GM10266 (cell line): ENCODE measurements at regions not wholly inside any gene's neighbourhood (a gene's known extent, or its start where the extent isn't known, plus 50 kb on each side); places are given as distances from the start of the nearest gene placed in this dataset.
A peak's percentile ranks its signal among the peaks of the same experiment; 100 is the strongest.

Experiments
- DNase-seq: peaks from one replicate; pipeline ENCODE4 v3.0.0; 2012; ENCODE audit errors: extremely low spot score
- CTCF ChIP-seq: IDR thresholded peaks from 2 replicates; pipeline ENCODE4 v1.5.1; 2012; ENCODE audit warnings: mild to moderate bottlenecking, low read depth; ENCODE audit not compliant: control insufficient read depth, insufficient read depth; ENCODE audit errors: missing control alignments

GRCh38 chr2:12325806-12326205 is 390.9 kb upstream of the TRIB2 start:
- no peak for DNase-seq
- TF ChIP-seq CTCF = no peak

GRCh38 chr2:12326449-12327190 is 390.1 kb upstream of the TRIB2 start:
- TF ChIP-seq CTCF = peak; percentile 45
- no peak for DNase-seq

- TF ChIP-seq CTCF = no peak
- no peak for DNase-seq
Measured at GRCh38 chr2:12330916-12331315, 385.8 kb upstream of the TRIB2 start.

- DNase-seq = no peak
- TF ChIP-seq CTCF = no peak
Measured at GRCh38 chr2:12331698-12332097, 385.0 kb upstream of the TRIB2 start.

GRCh38 chr2:12333293-12333692 is 383.4 kb upstream of the TRIB2 start:
- no peak for TF ChIP-seq CTCF
- no peak for DNase-seq

GRCh38 chr2:12334412-12334966 is 382.2 kb upstream of the TRIB2 start:
- no peak for TF ChIP-seq CTCF
- no peak for DNase-seq

GRCh38 chr2:12335131-12335530 is 381.6 kb upstream of the TRIB2 start:
- DNase-seq = no peak

More at GRCh38 chr2:12335131-12335530, 381.6 kb upstream of the TRIB2 start:
- TF ChIP-seq CTCF = no peak
